Neural progenitor cell (in vitro differentiated cells): ENCODE measurements at regions not wholly inside any gene's neighbourhood (a gene's known extent, or its start where the extent isn't known, plus 50 kb on each side); places are given as distances from the start of the nearest gene placed in this dataset.

ENCODE experiments used
- CTCF ChIP-seq: fragments of 200-600 bp; sonication (generic); IDR thresholded peaks from 2 replicates; pipeline ENCODE4 v1.5.1; 2017; ENCODE audit warnings: antibody characterized with exemption, mild to moderate bottlenecking
- EZH2 ChIP-seq: fragments of 200-600 bp; sonication (generic); IDR thresholded peaks from 2 replicates; pipeline ENCODE4 v1.6.1; 2017; ENCODE audit warnings: antibody characterized with exemption, mild to moderate bottlenecking, moderate library complexity

- TF ChIP-seq CTCF (no peak), EZH2 (no peak)
Measured at GRCh38 chr13:26813980-26814348, 53.4 kb upstream of the GPR12 start.
